ENCODE measurements at regions not wholly inside any gene's neighbourhood (a gene's known extent, or its start where the extent isn't known, plus 50 kb on each side); places are given as distances from the start of the nearest gene placed in this dataset.
A peak's percentile ranks its signal among the peaks of the same experiment; 100 is the strongest.

- no peak for DNase-seq (ENCODE audit: low read depth)
Measured at GRCh38 chr13:68292601-68293000, 1062.5 kb upstream of the PCDH9 start.

- DNase-seq (ENCODE audit: low read depth), result no peak
Measured at GRCh38 chr13:68291595-68291994, 1061.5 kb upstream of the PCDH9 start.

DNA sequence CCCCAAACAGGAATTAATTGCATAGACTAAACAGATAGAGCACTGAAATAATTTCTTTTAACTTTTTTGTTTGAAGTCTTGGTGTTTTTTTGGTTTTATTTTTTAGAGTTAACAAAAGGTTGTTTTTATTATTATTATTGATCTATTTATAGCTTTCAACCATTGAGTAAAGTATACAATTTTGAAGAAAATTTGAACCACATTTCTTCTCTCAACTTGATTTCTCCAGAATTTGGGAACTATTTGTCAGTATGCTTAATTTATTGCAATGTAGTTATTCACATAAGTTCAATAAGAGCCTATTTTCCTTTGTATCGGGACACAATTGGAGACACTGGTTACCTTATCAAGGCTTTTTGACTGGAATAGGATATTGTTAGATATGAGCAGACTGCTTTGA, 1045.6 kb upstream of the PCDH9 start:
- DNase-seq (ENCODE audit: low read depth), result no peak

DNA sequence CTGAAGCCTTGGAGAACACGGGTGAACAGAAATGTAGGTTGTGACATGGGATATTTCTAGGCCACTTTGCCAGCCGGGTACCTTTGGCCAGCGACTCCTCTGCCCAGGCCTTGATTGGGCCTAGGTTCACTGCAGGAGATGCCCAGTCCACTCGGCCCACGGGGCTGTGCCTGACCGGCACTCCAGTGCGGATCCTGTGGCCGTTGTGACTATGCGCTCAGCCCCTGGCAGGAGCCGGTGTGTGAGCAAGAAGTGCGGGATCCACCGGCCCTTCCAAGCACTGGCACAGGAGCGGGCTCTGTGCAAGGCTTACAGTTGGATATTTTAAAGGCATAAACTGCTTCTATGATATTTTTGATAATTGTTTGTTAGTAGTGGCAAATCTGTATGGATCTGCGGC, 1042.5 kb upstream of the PCDH9 start:
- DNase-seq (ENCODE audit: low read depth), result no peak

DNA sequence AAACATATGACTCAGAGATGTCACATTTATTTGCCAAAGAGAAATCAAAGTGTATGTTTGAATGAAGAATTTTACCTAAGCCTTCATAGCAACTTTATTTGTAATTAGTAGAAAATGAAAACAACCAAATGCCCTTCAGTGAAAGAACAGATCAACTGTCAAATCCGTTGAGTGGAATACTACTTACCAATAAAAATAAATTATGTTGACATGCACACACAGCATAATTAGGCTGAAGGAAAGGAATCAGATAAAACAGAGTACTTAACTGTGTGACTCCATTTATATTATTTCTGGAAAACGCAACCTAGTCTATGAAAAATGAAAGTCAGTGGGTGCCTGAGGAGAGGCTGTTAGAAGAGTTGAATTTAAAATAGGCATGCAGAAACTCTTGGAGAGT, 1034.6 kb upstream of the PCDH9 start:
- no peak for DNase-seq (ENCODE audit: low read depth)

DNA sequence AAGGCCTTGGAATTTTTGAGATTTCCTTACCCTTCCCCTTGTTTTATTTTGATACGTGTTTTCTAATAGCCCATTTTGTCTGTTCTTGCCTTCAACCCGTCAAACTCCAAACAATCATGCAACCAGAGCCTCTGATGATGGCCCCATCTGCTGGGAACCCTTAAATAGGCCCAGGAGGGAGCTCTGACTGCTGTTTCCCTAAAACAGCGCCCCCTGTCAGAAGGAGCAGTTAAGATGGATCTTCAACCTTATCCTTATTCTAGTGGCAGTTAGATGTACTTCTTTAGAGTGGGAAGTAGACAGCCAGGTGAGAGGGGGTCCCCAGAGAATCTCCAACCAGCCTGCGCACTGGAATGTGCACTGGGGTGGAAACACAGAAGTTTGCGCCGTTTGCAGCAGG, 1031.0 kb upstream of the PCDH9 start:
- no peak for DNase-seq (ENCODE audit: low read depth)

DNA sequence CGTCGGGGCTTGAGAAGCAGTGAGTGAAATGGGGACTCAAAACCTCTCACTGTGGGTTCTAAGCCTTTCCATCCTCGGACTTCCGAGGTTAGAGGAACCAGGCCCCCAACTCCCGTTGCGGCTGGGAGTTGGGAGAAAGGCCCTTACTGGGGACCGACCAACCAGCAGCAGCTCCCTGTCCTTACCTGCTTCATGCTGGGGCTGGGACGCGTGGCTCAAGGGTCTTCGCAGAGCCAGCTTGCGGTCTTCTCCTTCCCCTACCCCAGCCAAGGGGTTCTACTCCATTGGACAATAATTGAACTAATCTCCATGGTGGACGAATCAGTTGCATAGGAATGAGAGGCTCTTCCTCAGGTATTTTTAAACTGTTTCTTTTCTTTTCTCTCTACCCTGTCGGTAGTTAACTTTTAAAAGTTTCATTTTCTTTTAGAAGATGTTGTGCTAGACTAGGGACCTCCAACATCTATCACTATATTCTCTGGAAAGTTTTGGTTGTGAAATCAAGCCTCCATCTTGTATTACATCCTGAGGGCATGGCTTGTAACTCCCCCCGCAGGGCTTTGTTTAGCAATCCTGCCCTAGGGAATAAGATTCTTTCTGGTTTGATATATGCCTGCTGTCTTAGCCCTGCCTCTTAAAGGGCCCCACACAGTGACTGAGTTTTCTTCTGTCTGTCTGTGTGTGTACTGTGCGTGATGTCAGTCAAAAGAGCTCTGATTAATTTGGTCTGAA, 1027.1 kb upstream of the PCDH9 start:
- no peak for DNase-seq (ENCODE audit: low read depth)

DNA sequence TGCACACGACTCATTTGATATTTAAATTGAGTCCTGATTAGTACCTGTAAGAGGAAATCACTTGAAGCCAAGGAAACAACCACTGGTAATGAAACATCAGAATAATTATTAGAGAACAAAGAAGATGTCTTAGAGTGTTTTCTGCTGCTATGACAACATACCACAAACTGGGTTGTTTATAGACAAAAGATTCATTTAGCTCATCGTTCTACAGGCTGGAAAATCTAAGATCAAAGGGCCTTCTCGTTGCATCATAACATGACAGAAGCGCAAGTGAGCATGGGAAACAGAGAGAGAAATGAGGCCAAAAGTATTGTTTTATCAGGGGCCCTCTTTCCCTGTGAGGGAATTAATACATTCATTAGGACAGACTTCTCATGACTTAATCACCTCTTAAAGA, 1024.0 kb upstream of the PCDH9 start:
- no peak for DNase-seq (ENCODE audit: low read depth)

DNA sequence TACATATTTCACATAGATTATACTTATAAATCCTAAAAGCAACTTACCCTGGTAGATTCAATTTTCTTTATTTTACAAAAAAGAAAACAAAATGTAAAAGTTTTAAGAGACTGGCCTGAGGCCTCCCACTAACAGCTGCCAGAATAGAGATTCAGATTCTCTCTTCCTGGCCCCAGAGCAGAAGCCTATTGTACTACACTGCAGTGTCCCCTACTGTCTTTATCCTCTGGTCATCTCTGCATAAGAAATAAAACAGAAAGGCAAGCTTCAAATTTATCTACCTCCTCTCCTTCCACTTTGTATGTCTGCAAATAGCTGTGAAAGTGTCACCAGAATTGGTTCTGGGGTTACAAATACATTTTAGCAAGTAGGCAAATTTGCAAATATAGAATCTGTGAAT, 1004.1 kb upstream of the PCDH9 start:
- no peak for DNase-seq (ENCODE audit: low read depth)

DNA sequence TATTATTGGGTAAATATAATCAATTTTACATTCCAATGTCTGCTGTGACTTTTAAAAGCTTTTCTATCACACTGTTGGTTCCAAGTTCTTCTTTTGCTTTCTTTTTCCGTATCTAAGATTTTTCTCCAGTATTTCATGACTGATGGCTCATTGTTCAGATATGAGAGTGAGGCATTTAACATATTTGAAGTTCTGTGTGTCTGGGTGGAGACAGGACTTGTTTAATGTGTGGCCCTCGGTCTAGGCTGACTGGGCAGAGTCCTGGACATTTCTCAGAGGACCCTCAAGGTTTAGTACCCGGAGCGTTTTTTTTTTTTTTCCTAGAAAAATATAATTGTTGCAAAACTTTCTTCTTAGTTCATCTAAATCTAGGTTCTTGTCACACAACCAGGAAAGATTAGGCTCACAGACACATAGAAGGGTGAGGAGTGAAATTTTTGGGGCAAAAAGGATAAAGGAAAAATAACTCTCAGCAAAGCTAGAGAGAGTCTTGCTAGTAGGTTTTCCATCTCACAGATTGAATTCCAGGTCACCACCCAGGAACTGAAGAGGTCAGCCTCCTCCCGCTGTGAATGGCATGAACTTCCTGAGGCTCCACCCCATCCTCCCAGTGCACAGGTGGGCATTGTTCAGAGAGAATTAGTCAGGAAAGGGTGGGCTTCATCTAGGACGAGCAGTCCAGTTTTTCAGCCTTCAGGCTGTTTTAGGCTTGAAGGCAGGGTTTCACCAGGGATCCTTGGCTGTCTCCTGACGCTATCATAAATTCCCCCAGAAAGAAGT, 1002.4 kb upstream of the PCDH9 start:
- DNase-seq (ENCODE audit: low read depth), result no peak

DNA sequence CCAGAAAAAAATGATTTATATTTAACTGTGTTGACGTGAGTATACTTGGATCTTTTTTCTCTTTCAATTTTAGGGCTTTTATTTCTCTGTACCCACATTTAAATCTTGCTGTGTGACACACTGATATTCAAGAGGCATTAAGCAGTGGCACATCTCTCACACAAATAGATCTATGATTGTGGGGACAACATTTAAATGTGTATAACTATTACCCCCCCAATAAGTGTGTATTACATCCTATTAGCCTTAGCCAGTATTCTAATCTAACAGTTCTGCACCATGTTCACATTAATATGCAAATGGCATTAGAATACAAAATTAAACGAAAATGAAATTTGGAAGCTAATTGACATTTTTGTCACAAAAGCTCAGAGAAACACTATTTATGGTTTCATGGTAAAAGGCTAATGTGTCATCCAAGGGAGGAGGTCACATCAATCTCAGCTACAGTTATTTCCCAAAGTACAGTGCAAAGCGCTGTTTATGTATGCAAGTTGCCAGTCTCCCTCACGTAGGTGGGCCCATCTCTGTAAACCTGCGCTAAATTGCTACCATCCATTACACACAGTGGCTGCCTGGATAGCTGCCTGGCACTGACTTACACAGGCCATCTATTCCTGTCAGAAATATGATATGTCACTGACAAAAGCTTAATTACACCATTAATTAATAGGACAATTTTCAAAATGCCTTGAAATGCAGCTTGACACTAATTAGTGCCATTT, 984.7 kb upstream of the PCDH9 start:
- no peak for DNase-seq (ENCODE audit: low read depth)

- no peak for DNase-seq (ENCODE audit: low read depth)
Measured at GRCh38 chr13:68199271-68199670, 969.1 kb upstream of the PCDH9 start.

DNA sequence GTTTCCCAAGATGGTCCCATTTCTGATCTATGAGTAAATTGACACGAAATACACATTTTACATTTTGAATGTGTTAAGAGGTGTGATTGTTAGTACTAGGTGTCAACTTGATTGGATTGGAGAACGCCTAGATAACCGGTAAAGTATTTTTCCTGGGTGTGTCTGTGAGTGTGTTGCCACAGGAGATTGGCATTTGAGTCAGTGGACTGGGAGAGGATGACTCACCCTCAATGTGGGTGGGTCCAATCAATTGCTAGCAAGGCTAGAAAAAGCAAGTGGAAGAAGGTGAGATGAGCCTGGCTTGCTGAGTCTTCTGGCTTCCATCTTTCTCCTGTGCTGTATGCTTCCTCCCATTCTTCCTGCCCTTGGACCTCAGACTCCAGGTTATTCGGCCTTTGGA, 960.7 kb upstream of the PCDH9 start:
- DNase-seq (ENCODE audit: low read depth), result peak; percentile 27

GRCh38 chr13:68185444-68186141, 955.5 kb upstream of the PCDH9 start:
- no peak for DNase-seq (ENCODE audit: low read depth)

DNA sequence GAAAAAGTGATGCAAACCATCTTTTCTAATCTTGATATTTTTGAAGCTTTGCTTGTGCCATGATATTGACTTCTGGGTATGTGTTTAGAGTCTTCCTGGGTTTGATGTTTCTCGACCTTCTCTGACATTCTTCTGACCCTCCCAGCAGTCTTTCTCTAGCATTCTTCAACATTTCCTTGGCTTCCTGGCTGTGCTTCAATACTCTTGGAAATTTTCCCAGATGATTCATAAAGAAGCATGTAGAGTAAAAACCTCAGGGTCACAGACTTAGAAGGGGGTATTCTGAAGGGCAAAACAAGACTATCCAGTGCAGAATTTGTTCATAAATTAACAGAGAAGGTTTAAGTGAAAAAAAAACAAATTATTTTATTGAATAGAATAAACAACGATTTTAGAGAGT, 946.3 kb upstream of the PCDH9 start:
- peak; percentile 11 for DNase-seq (ENCODE audit: low read depth)

DNA sequence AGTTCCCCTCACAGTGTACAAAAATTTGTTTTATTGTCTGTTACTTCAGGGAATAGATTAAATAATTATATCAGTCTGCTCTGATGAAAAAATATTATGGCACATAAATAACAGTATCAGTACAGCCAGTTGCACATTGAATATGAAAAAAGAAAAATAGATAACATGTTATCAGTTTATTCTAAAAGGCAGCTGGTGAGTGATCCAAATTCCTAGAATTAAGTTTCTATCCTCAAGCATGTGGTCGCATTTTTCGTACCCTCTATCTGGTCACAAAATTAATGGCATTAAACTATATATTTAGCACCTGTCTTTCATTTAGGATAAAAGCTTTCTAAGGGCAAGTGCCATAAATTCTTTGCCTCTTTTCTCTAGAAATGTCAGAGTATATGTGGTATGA, 944.8 kb upstream of the PCDH9 start:
- DNase-seq (ENCODE audit: low read depth), result no peak

GRCh38 chr13:68173111-68173510, 943.0 kb upstream of the PCDH9 start:
- no peak for DNase-seq (ENCODE audit: low read depth)

DNA sequence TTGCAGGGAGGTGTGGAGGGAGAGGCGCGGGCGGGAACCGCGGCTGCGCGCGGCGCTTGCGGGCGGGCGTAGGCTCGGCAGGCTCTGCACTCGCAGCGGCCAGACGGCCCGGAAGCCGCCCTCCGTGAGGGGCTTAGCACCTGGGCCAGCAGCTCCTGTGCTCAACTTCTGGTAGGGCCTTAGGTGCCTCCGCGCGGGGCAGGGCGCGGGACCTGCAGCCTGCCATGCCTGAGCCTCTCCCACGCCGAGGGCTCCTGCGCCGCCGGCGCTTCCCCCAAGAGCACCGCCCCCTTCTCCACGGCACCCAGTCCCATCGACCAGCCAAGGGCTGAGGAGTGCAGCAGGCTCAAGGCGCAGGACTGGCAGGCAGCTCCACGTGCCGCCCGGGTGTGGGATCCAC, 940.8 kb upstream of the PCDH9 start:
- DNase-seq (ENCODE audit: low read depth), result no peak

- no peak for DNase-seq (ENCODE audit: low read depth)
Measured at GRCh38 chr13:68168448-68168847, 938.3 kb upstream of the PCDH9 start.

DNA sequence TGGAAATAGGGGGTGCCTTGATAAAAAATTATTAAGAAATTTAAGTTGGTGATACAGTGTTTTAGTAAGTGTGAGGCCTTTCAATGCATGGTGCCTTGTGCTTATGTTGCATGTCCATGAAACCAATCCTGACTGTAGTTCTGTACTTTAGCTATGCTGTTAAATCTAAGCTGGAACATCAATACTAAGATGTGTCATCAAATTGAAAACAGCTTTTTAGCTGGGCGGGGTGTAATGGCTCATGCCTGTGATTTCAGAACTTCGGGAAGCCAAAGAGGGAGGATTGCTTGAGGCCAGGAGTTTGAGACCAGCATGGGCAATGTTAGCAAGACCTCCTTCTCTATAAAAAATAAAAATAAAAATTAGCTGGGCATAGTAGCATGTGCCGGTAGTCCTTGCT, 930.3 kb upstream of the PCDH9 start:
- no peak for DNase-seq (ENCODE audit: low read depth)

DNA sequence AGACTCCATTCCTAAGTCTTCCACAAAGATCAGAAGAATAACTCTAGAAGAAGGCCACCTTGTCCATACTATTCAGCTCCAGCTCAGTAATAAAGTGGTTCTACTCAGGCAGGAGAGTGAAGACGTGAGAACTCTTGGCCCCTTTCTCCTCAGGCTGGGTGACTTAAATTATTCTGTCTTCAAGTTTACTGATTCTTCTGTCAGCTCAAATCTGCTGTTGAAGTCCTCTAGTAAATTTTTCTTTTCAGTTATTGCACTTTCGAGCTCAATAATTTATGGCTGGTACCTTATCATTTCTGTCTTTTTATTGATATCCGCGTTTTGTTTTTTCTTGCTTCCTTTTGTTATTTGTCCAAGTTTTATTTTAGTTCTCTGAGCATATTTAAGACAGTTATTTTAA, 922.3 kb upstream of the PCDH9 start:
- no peak for DNase-seq (ENCODE audit: low read depth)

DNA sequence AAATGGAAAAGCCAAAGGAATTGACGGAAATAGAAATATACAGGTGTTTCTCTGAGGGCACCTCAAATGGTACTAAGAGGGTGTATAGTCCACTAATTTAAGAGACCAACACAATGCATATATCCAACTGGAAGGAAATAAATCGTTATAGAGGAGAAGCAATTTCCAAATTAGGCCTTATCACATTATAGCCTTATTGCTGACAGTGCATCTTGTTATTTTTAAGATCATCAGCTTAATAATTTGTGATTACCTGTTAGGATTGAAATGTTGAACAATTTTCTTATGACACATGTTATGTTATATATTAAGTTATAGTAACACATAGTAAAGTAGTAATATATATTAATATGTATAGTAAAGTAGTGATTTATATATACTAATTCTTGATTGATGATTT, 915.7 kb upstream of the PCDH9 start:
- DNase-seq (ENCODE audit: low read depth), result no peak
